Activated CD8-positive, alpha-beta memory T cell treated with anti-CD3 and anti-CD28 coated beads, Interleukin-2, amount 50 U/mL, for 24 hours (primary cell): ENCODE measurements at regions not wholly inside any gene's neighbourhood (a gene's known extent, or its start where the extent isn't known, plus 50 kb on each side); places are given as distances from the start of the nearest gene placed in this dataset.
"Not testable (repeated sequence)": the region's sequence is repeated elsewhere in the genome, so short reads cannot be mapped to it uniquely, and the experiment has no call there.

Experiments used
- DNase-seq: peaks from one replicate; pipeline ENCODE4 v3.0.0-alpha.2; 2020; ENCODE audit errors: extremely low read depth

DNA sequence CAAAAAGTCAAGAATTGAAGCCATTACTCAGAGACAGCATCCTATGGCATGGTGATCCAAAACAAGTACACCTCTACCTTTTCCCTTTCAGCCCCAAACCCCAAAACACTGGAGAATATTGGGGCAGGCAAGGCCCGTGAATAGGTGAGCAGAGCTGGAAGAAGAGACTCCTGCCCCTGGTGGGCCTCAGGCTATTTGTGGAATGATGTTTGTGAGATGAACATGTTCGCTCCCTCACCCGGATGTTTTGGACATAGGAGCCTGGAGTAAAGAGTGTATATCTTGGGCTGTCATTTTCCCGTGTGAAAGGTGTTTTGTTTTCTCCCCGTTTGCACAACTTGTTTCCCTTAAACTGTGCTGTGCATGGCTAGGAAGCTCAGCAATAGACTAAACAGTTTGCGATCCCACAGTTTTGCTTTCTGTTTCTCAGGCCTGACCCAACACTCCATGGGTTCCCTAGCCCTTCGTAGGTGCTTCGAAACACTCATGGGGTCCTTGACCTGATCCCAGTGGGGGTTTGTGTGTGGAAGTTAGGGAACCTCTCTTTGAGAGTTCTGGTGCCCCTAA lies 136.5 kb upstream of the TNP1 start:
- DNase-seq: no peak

DNA sequence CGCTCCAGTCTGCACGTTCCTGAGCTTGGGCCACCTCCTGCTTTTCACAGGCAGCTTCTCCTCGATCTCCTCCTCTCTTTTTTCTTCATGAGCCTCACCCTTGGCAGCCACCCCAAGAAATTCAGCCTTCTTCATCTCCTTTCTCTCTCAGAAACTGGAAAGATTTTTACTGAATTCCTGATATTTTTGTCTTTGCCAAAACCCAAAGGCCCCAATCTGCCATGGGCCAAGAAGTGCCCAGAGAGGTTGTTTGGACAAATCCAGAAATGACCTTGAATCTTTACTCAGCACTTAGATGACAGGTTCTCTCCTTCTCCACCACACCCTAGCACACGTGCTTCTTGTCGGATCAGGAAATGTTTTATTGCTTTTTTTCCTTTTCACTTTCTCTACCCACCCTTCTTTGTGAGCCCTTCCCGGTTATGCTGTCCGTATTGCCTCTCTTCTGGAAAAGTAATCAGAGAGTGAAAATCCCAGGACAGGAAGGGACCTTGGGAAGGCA lies 134.5 kb upstream of the TNP1 start:
- DNase-seq: no peak

DNA sequence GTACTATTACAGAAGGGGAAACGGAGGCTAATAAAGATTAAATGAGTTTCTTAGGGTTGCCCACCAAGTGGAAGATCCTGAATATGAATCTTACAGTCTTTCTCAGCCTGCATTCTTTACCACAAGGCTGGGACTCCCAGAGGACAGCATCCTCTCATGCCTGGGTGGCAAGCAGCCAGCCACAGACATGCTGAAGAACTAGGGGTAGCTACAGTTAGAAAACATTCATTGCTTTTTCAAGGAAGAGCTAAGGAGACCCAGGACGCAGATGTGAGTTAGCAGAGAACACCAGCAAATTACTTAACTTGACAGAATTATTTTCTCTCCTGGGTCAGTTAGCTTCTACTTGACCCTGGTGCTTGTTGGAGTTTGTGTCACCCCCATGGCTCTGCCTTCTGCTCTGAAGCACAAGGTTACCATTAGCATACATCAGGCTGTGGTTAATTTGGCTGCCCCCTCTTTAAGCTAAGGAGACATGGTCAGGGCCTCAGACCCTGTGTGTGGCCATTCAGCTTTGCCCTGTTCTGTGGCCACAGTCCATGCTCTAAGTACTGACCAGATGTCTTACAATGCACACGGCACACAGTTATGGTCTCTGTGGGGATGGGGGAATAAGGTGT lies 132.3 kb upstream of the TNP1 start:
- DNase-seq: no peak

DNA sequence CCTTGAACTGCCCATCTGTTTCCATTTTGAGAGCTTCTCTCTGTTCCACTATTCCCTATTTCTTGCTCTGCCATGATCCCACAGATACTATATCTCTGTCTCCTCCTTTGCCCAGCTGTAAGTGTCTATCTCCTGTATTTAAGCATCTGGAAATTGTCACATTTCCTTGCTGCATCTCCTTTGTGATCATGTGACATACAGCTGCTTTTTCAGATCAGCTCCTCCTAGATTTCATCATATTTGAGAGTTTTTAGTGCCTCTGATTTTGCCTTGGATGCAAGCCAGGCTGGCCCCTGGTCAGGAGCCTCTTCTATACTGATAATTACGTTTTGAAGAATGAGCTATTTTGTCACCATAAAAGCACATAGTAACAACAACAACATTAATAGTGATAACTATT lies 131.7 kb upstream of the TNP1 start:
- no peak for DNase-seq

DNA sequence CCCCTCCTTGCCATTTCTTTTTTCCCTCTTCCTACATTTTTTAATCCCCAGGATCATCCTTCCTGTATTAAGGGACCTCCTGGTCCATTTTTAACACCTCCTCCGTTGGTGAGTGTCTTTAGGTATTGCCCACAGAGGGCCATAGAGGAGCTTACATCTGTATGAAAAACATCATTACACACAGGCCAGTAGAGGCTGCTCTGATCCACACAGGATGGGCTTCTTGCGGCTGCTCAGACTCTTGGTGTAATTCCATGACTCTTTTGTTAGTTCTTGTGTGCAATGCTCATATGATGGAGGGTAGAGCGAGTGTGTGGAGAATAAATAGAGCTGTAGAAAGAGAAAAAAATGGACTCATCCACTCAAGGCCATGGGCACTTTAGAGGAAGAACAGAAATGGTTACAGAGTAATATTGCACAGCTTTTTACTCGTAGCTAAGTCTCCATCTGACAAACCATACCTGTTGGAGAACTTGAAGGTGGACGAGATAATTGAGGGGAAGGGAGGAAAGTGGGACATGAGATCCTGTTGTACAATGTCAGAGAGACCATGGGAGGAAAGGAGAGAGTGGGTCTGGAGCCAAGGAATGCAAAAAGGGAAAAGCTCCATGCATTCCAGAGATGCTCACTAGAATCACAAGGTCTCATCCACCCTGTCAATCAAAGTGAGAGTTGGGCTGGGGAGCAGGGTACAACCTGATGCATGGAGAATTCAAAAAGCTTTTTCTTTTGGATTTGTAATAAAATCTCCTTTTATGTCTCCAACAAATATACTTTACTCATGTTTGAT lies 129.7 kb upstream of the TNP1 start:
- no peak for DNase-seq

DNA sequence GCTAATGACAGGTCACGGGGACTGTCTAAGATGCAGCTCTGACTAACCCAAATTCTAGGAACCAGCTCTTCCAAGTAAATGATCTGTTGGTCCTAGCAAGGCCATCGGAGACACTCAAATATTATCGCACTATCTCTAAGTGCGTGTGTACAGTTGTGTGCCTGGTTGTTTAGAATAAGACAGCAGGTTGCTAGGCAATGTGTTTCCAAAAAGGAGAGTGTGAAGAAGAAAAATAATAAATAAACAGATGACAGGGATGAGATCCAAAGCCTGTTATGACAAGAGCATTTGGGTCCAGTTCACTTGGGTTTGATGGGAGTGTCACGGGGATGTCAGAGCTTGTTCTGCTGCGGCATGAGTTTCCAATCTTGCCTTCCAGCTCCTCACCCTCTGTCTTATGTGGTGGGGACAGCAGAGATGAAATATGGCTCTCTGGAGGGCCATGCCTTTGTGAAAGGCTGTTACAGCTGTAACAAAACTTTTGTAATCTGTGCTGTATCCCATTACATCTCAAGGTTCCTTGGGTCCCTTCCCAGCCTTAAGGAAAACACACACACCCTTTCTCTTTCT lies 127.5 kb upstream of the TNP1 start:
- no peak for DNase-seq

DNA sequence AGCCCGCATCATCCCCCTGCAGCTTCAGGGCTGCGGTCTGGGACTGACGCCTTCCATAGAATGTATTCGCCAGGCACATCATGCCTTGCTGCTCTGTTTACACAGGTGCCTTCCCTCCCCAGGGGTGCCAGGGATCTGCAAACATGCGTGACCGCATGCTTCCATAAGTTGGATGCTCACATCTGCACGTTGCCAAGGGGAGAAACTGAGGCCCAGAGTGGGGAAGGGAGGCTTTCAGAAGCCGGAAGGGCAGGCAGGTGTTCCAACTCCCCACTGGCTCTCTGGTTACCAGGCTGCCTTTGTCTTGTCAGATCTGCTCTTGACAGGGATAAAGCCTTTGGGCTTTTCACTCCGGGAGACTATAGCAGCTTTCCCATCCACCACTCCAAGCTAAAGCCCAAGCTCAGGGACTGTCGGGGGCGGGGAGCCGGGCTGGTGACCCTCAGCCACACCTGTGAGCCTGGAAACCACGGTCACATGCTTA lies 125.8 kb upstream of the TNP1 start:
- DNase-seq: no peak

DNA sequence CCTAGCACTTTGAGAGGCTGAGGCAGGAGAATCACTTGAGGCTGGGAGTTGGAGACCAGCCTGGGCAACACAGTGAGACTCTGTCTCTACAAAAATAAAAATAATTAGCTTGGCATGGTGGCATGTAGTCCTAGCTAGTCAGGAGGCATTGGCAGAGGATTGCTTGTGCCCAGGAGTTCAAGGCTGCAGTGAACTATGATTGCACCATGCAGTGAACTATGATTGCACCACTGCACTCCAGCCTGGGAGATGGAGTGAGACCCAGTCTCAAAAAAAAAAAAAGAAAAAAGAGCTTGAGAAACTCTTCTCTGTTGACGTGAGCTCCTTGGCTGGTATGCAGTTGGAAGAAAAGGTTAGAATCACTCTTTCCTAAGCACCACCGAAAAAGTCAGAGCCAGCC lies 125.1 kb upstream of the TNP1 start:
- no peak for DNase-seq

DNA sequence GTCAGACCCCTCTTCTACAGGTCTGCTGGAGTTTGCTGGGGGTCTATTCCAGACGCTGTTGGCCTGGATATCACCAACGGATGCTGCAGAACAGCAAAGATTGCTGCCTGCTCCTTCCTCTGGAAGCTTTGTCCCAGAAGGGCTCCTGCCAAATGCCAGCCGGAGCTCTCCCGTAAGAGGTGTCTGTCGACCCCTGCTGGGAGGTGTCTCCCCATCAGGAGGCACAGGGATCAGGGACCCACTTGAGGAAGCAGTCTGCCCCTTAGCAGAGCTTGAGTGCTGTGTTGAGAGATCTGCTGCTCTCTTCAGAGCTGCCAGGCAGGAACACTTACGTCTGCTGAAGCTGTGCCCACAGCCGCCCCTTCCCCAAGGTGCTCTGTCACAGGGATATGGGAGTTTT lies 122.1 kb upstream of the TNP1 start:
- not testable (repeated sequence) for DNase-seq

DNA sequence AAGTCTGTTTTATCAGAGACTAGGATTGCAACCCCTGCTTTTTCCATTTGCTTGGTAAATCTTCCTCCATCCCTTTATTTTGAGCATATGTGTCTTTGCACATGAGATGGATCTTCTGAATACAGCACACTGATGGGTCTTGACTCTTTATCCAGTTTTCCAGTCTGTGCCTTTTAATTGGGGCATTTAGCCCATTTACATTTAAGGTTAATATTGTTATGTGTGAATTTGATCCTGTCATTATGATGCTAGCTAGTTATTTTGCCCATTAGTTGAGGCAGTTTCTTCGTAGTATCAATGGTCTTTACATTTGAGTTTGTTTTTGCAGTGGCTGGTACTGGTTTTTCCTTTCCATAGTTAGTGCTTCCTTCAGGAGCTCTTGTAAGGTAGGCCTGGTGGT lies 120.6 kb upstream of the TNP1 start:
- not testable (repeated sequence) for DNase-seq

DNA sequence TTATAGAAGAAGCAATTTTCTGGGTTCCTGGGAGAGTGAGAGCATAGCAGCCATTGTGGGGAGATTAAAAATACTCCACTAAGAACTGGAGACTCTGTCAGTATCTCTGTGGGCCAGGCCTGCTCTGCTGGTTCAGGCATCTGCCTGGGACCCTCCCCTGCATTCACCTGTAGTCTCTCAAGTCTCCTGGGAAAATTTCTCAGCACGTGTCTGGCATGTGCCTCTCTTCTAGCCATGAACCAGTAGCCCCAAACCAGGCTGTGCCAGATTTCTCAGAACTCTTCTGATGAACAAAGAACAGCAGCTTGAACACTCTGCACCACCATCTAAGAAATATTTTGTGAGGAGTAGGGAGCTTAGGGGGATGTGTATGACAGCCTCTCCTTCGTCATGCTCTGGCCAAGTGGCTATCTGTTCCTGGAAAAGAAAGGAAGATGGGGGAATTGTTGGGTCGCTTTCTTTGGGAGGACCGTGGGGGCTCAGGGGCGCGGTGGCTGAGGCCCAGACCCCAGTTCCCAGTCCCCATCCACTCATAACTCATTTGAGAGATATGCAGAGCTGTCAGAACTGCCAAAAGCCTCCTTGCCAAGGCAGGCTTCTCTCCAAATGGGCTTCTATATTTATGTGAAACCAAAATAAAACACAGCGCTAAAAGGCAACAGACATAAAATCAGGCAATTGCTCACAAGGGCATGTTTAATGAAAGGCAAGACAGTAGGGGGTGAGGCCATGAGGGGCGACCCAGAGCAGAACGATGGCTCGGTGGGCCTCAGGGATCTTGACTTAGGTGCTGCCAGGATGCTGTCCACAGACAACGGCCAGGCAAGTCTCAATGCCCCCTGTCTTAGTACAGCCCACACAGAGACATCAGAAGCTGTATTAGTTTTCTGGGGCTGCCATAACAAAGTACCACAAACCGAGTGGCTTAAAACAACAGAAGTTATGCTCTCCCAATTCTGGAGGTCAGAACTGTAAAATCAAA lies 114.7 kb upstream of the TNP1 start:
- no peak for DNase-seq

DNA sequence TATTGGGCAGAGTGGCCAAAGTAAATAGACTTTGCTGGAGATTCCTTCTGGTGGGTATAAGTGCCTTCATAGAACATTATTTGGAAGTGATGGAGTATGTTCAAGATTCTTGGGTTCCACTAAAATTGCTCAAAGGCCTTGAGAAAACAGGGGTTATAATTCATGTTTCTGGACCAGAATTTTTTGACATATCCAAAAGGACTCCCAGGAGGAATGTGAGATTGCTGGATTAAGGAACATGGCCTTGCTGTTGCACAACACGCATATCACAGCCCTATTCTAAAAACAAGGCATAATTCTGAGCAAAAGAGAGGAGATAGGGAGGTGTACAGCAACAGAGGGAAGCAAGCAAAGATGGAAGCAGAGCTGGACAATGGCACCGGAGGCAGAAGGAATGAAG lies 111.7 kb upstream of the TNP1 start:
- no peak for DNase-seq

DNA sequence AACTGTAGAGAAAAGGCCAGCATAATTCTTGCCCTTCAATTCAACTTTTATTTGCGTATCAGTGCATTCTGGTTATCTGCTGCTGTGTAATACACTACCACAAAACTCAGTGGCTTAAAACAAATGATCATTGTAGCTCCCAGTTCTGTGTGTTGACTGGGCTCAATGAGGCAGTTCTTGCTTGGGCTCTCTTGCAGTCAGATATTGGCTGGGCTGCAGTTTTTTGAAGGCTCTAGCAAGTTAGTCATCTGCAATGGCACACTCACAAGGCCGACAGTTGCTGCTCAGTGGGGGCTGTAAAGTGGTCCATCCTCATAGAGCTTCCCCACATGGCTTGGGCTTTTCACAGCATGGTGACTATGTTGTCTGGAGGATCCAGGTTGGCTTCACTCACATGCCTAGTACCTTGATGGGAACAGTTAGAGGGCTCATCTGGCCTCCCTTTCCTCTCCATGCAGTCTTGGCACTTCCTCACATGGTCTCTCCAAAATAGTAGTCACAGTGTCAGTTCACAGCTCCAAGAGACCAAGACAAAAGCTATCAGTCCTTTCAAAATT lies 110.6 kb upstream of the TNP1 start:
- no peak for DNase-seq

DNA sequence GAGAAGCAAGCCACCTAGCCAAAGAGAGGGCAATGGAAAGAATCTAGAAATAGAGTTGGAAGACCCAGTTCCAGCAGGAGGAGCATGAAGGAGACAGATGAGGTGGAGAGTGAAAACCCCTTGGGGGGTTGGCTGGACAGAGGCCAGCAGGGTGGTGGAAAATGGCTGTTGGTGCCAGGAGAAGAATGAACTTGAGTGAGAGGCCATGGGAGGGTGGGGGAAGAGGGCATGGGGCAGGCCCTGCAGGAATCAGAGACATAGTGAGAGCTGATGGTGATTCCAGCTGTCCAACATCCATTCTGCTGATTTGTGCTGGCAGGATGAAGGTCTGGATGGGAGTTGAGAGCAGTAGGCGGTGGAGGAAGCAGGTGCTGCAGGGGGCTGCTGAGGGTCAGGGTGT lies 108.0 kb upstream of the TNP1 start:
- no peak for DNase-seq

DNA sequence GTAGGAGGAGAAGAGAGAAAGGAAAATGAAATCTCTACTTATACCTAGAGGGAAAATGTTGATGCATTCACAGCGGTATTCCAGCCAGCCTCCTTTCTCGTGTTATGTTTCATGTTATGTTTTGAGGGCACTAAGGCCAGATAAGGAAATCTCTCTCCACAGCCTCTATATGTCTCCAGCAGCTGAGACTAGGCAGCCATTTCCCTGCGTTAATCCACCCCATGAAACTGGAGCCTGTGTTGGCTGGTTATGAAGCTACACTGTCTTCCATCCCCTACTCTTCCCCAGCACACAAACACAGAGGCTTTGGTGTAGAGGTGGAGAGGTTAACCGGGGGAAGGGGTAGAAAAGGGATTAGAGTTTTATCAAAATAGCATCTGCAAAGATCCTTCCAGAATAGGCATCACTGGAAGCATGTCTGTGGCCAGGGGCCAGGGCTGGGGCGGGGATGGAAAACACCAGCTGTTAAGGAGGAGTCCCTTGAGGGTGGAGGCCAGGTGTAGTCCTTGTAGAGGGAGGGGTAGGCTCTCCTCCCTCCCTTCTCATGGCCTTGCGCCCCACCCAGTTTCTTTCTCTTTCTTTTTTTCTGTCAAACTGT lies 100.9 kb upstream of the TNP1 start:
- DNase-seq: no peak

DNA sequence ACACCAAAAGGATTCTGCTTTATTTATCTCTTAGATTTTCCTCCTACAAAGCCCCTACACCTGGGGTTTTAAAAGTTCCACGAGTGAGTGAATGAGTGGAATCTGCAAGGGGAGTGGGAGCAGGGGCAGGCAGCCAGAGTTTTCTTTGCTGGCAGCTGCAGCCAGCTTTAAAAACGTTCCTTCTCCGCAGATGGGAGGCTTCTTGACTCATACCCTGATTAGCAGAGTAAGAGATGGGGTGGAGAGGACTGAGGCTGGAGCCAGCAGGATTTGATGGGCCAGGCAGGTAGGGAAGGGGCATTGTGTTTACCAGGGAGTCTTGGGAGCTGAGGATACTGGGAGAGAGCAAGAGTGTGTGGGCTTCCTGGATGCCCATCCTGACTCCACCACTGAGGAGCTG lies 99.6 kb upstream of the TNP1 start:
- DNase-seq: no peak

DNA sequence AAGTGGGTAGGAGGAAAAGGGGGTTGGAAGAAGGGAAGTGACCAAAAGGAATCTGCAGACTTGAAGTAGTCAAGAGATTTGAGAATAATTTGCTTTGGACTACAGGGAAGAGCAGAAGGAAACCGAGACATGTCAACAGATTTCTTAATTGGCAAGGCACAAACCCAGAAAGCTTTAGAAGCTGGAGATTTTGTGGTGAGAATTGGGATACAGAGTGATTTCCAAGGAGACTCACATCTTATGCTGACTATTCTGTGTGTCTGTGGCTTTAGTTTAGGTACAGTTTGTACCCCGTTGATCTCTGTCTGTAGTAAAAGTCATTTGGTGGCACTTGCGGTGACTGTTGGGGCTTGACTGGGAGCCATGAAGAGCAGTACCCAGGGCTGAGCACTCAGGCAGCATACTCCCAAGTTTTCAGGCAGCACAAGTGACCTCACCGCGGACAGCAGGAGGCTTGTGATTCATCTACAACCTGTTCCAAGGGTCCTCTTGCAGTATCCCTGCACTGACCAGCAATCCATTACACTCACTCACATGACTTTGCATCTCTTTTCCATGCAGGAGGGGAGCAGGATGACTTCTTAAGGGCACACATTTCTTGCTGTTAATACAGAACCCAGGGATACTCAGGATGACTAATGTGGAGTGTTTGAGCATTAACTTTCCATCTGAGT lies 97.1 kb upstream of the TNP1 start:
- DNase-seq: no peak

DNA sequence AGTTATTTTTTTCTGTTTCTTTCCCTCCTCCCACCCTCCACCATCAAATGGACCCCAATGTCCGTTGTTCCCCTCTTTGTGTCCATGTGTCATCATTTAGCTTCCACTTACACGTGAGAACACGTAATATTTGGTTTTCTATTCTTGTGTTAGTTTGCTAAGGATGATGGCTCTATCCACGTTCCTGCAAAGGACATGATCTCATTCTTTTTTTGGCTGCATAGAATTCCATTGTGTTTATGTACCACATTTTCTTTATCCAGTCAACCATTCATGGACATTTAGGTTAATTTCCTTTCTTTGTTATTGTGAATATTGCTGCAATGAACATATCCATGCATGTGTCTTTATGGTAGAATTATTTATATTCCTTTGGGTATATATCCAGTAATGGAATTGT lies 91.3 kb upstream of the TNP1 start:
- DNase-seq: no peak

DNA sequence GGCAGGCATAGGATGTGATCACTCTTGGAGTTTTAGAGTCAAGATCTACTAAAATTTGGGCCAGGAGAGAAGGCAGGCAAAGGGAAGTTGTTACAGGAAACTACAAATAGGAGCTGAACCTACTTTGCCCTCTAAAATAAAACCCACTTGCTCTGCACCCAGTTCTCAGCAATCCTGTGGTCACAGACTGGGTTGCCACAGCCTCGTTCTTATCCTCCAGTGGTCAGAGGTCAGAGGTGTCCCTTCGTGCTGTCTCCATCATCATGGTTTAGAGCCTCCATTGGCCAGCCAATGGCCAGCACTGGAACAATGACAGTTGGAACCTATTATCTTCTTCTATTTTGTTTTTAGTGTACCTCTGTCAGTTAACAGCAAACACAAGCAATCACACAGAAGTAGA lies 90.7 kb upstream of the TNP1 start:
- DNase-seq: no peak

DNA sequence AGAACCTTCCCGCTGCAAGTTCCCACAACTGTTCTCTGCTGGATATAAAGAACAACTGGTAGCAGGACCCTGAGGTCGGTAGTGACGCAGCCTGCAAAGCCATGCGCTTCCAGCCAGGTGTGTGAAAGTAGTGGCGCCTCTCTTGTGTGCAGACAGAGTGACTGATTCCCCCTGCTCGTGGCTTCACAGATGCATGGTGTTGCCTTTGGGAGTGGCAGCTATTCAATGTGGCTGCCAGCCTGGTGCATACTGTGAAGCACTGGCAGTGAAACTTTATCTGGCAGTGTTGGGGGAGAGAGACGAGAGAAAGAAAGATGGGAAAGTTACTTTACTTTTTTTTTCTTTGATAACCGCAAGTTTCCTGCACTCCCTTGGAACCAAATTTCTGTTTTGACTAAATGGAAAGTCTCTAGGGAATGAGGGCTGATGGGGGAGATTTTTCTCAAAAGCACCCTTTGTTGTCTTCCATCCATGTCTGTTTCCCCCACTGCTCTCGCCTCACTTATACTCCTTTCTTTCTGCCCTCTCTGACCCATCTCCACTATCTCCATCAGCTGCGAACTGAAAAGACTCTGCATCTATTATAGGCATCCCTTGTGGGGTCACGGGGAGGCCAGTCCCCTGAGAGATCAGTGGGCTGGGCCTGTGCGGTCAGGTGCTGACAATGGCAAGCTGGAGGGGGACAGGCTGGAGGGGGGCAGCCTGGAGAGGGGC lies 90.0 kb upstream of the TNP1 start:
- DNase-seq: no peak
